Right atrium auricular region (tissue), 2 donors: ENCODE measurements at regions not wholly inside any gene's neighbourhood (a gene's known extent, or its start where the extent isn't known, plus 50 kb on each side); places are given as distances from the start of the nearest gene placed in this dataset.
"Not testable (repeated sequence)": the region's sequence is repeated elsewhere in the genome, so short reads cannot be mapped to it uniquely, and the experiment has no call there.

Experiments
- DNase-seq: peaks from one replicate; pipeline ENCODE4 v3.0.0-alpha.2; 2019; ENCODE audit warnings: low spot score
- H3K27ac ChIP-seq, 2 donors: fragments of 200-600 bp; sonication (generic); 1 replicate in 1 of 2; 2 replicates in 1 of 2; pipeline ENCODE4 v1.5.1; 2016 to 2019
- H3K27me3 ChIP-seq, 2 donors: fragments of 200-600 bp; sonication (generic); one replicate each; pipeline versions ENCODE4 v1.5.1 to v1.6.0; 2017 to 2019
- H3K36me3 ChIP-seq: fragments of 200-600 bp; sonication (generic); one replicate; pipeline ENCODE4 v1.5.1; 2016
- H3K4me1 ChIP-seq, 2 donors: fragments of 200-600 bp; sonication (generic); one replicate each; pipeline versions ENCODE4 v1.5.1 to v1.6.0; 2017 to 2019
- H3K4me3 ChIP-seq, 2 donors: fragments of 200-600 bp; sonication (generic); 1 replicate in 1 of 2; 2 replicates in 1 of 2; pipeline ENCODE4 v1.5.1; 2017 to 2019; ENCODE audit warnings: mild to moderate bottlenecking in 1 of 2, moderate library complexity in 1 of 2
- H3K9me3 ChIP-seq, 2 donors: fragments of 200-600 bp; sonication (generic); one replicate each; pipeline ENCODE4 v1.5.1; 2019
- TF ChIP-seq, protein P1 (sequence below), 2 donors: fragments of 200-600 bp; sonication (generic); IDR thresholded peaks; one replicate each; pipeline ENCODE4 v1.5.1; 2019; ENCODE audit warnings: antibody characterized with exemption in 2 of 2

- Histone ChIP-seq H3K4me3 (no peak overlapping the region), H3K36me3 (no peaks in the 10 kb centered on the region), H3K4me1 (no peaks in the 10 kb centered on the region), H3K27ac (no peak overlapping the region), H3K9me3 (peaks cover 0 to 3% of the 10 kb centered on the region in 2 donors), H3K27me3 (no peaks in the 10 kb centered on the region)
- DNase-seq: no peak
- TF ChIP-seq, protein P1, sequence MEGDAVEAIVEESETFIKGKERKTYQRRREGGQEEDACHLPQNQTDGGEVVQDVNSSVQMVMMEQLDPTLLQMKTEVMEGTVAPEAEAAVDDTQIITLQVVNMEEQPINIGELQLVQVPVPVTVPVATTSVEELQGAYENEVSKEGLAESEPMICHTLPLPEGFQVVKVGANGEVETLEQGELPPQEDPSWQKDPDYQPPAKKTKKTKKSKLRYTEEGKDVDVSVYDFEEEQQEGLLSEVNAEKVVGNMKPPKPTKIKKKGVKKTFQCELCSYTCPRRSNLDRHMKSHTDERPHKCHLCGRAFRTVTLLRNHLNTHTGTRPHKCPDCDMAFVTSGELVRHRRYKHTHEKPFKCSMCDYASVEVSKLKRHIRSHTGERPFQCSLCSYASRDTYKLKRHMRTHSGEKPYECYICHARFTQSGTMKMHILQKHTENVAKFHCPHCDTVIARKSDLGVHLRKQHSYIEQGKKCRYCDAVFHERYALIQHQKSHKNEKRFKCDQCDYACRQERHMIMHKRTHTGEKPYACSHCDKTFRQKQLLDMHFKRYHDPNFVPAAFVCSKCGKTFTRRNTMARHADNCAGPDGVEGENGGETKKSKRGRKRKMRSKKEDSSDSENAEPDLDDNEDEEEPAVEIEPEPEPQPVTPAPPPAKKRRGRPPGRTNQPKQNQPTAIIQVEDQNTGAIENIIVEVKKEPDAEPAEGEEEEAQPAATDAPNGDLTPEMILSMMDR (IDR thresholded peaks at IDR 0.05): no peak
Observed at GRCh38 chr12:83313322-83313721, 626.6 kb downstream of the TMTC2 start.

DNA sequence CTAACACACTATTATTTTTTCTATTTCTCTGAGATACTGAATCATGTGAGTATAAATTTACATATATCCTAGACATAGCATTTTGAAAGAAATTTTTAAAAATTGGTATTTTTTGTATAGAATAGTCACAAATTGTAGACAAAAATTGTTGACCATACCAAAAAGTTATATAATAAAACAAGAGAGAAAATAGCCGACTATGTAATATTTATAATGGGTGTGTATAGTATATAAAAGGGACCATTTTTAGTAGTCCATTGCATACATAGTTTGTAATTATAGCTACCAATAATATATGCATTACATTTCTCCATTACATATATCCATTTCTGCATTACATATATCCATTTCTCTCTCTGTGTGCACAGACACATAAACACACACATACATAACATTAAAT, 590.2 kb downstream of the TMTC2 start:
- Histone ChIP-seq H3K9me3 (peaks cover 0 to 3% of the 10 kb centered on the region in 2 donors), H3K27me3 (no peaks in the 10 kb centered on the region), H3K27ac (no peak overlapping the region), H3K36me3 (no peaks in the 10 kb centered on the region), H3K4me3 (no peak overlapping the region), H3K4me1 (no peaks in the 10 kb centered on the region)
- no peak for DNase-seq
- TF ChIP-seq, protein P1 (IDR thresholded peaks at IDR 0.05): no peak

DNA sequence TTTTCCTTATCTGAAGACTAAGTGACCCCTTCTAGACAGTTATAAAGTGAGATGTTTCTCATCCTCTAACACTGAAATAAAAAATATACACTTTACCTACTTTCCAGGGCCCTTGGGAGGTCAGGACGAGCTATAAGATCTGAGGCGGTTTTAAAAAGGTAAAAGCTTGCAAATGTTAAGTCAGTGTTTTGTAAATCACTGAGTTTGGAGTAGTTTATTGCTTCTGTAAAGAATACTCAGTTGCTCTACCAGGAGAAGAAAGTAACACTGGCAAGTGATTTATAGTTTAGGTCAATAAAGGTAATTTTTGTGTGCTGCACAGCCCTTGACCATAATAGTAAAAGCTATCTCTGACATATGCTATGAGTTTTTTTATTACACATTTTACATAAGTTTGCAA, 584.5 kb downstream of the TMTC2 start:
- H3K4me1 ChIP-seq: no peaks in the 10 kb centered on the region
- H3K27me3 ChIP-seq: no peaks in the 10 kb centered on the region
- H3K27ac ChIP-seq: no peak overlapping the region
- no peak overlapping the region for H3K4me3 ChIP-seq
- TF ChIP-seq, protein P1 (IDR thresholded peaks at IDR 0.05): no peak
- no peak for DNase-seq
- H3K9me3 ChIP-seq: peaks cover 0 to 3% of the 10 kb centered on the region in 2 donors
- H3K36me3 ChIP-seq: no peaks in the 10 kb centered on the region

DNA sequence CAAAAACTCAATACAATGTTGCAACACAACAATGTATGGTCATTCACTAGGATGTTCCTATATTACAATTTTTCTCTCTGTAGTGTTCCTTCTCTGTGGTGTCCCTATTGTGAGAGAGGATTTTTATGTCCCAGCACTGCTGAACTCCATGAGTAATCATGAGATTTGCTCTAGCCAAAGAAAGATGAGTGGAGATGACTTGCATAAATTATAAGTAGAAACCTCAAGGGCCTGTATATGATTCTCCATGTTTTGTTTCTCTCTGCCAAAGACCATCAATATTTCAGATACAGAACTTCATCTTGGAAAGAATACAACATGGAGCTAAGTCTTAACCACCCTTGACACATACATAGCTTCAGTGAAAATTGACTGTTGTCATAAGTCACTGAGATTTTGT, 579.1 kb downstream of the TMTC2 start:
- no peak overlapping the region for H3K4me3 ChIP-seq
- H3K4me1 ChIP-seq: no peaks in the 10 kb centered on the region
- H3K9me3 ChIP-seq: no peaks in the 10 kb centered on the region
- TF ChIP-seq, protein P1 (IDR thresholded peaks at IDR 0.05): no peak
- H3K27me3 ChIP-seq: no peaks in the 10 kb centered on the region
- DNase-seq: no peak
- no peaks in the 10 kb centered on the region for H3K36me3 ChIP-seq
- H3K27ac ChIP-seq: no peak overlapping the region

DNA sequence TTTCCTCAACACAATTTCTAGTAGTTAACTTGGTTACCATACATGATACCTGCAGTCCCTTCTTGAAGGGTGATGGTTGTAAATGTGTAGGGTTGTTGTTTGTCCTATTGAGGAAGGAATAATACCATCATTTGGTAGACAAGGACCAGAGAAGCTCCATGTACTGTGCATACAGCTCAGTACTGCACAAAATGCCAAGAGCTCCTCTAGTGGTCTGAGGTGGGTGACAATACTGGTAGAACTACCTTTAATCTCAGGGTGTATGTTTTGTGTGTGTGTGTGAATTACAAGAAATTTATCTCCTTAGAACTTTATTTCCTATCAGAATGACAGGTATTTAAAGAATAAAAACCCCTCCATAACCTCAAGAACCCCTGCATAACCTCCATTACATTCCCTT, 575.3 kb downstream of the TMTC2 start:
- TF ChIP-seq, protein P1 (IDR thresholded peaks at IDR 0.05): no peak
- H3K9me3 ChIP-seq: no peaks in the 10 kb centered on the region
- no peaks in the 10 kb centered on the region for H3K27me3 ChIP-seq
- H3K27ac ChIP-seq: no peak overlapping the region
- no peak for DNase-seq
- no peaks in the 10 kb centered on the region for H3K4me1 ChIP-seq
- H3K36me3 ChIP-seq: no peaks in the 10 kb centered on the region
- no peak overlapping the region for H3K4me3 ChIP-seq

DNA sequence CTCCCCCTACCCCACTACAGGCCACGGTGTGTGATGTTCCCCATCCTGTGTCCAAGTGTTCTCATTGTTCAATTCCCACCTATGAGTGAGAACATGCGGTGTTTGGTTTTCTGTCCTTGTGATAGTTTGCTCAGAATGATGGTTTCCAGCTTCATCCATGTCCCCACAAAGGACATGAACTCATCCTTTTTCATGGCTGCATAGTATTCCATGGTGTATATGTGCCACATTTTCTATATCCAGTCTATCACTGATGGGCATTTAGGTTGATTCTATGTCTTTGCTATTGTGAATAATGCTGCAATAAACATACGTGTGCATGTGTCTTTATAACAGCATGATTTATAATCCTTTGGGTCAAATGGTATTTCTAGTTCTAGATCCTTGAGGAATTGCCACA, 573.4 kb downstream of the TMTC2 start:
- H3K27me3 ChIP-seq, H3K36me3 ChIP-seq, H3K27ac ChIP-seq, H3K4me1 ChIP-seq, DNase-seq, H3K4me3 ChIP-seq, H3K9me3 ChIP-seq: not testable (repeated sequence)
